Uterus (tissue), 2 donors: ENCODE measurements at regions not wholly inside any gene's neighbourhood (a gene's known extent, or its start where the extent isn't known, plus 50 kb on each side); places are given as distances from the start of the nearest gene placed in this dataset.

Experiments used
- POLR2A ChIP-seq, 2 donors: fragments of 450-650 bp; IDR thresholded peaks; one replicate each; pipeline ENCODE4 v1.6.1; 2016; ENCODE audit warnings: antibody characterized with exemption in 2 of 2, mild to moderate bottlenecking in 1 of 2, moderate library complexity in 1 of 2
- TF ChIP-seq, protein P1 (sequence below), 4 experiments: fragments of 200-600 bp in 2 of 4; fragments of 450-650 bp in 2 of 4; sonication (generic) in 2 of 4; IDR thresholded peaks; one replicate each; pipeline ENCODE4 v1.5.1; 2016 to 2019; ENCODE audit warnings: antibody characterized with exemption in 4 of 4, mild to moderate bottlenecking in 2 of 4, moderate library complexity in 1 of 4

DNA sequence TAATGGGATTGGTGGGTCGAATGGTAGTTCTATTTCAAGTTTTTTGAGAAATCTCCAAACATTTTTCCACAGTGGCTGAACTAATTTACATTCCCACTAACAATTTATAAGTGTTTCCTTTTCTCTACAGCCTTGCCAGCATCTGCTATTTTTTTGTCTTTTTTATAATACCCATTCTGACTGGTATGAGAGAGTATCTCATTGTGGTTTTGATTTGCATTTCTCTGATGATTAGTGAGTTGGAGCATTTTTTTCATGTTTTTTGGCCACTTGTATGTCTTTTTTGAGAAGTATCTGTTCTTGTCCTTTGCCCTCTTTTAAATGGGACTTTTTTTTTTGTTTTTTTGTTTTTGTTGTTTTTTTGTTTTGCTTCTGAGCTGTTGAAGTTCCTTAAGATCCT, 200.0 kb upstream of the GK2 start:
- TF ChIP-seq, protein P1, sequence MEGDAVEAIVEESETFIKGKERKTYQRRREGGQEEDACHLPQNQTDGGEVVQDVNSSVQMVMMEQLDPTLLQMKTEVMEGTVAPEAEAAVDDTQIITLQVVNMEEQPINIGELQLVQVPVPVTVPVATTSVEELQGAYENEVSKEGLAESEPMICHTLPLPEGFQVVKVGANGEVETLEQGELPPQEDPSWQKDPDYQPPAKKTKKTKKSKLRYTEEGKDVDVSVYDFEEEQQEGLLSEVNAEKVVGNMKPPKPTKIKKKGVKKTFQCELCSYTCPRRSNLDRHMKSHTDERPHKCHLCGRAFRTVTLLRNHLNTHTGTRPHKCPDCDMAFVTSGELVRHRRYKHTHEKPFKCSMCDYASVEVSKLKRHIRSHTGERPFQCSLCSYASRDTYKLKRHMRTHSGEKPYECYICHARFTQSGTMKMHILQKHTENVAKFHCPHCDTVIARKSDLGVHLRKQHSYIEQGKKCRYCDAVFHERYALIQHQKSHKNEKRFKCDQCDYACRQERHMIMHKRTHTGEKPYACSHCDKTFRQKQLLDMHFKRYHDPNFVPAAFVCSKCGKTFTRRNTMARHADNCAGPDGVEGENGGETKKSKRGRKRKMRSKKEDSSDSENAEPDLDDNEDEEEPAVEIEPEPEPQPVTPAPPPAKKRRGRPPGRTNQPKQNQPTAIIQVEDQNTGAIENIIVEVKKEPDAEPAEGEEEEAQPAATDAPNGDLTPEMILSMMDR (IDR thresholded peaks at IDR 0.05), result no peak
- no peak for TF ChIP-seq POLR2A (IDR thresholded peaks at IDR 0.05)
